ENCODE measurements at regions not wholly inside any gene's neighbourhood (a gene's known extent, or its start where the extent isn't known, plus 50 kb on each side); places are given as distances from the start of the nearest gene placed in this dataset.

DNA sequence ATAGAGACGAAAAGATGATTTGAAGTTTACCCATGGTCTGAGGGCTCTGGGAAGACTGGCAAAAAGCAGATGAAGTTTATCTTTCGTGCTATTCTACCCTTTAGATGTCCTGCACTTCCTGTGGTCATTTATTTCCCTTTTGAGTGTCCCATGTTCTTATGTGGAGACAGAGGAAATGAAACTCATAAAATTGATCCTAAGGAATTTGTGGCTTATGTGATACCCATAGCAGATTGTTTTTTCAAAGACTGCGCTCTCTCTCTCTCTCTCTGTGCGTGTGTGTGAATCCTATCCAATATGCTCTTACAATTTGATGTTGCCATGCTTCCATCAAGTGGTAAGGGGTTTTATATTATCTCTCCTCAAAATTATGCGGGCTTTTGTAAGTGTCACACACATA, 607.5 kb upstream of the DPPA4 start:
- TF ChIP-seq, protein P1, sequence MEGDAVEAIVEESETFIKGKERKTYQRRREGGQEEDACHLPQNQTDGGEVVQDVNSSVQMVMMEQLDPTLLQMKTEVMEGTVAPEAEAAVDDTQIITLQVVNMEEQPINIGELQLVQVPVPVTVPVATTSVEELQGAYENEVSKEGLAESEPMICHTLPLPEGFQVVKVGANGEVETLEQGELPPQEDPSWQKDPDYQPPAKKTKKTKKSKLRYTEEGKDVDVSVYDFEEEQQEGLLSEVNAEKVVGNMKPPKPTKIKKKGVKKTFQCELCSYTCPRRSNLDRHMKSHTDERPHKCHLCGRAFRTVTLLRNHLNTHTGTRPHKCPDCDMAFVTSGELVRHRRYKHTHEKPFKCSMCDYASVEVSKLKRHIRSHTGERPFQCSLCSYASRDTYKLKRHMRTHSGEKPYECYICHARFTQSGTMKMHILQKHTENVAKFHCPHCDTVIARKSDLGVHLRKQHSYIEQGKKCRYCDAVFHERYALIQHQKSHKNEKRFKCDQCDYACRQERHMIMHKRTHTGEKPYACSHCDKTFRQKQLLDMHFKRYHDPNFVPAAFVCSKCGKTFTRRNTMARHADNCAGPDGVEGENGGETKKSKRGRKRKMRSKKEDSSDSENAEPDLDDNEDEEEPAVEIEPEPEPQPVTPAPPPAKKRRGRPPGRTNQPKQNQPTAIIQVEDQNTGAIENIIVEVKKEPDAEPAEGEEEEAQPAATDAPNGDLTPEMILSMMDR (IDR thresholded peaks at IDR 0.05; ENCODE audit: low read depth, low read length, missing control alignments), result no peak
- H3K4me3 ChIP-seq (ENCODE audit: low read depth, low read length), result no peak overlapping the region
- no peak for DNase-seq (ENCODE audit: low read depth)

DNA sequence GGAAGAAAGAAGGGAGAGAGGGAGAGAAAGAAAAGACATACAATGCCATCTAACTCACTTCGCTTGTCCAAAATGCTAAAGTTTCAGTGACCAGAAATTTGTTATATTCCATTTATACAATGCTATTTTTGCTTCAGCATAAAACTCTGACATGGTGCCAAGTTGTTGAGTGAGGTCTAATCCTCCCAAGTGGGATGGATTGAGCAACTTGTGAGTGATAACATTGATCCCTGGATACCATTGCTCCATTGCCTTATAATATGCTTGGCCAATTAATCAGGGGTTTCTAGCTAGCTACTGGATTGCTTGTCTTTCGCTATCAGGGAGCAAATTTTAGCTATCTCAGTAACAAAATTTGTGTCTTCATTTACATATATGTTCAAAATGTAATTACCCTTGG, 615.6 kb upstream of the DPPA4 start:
- no peak for DNase-seq (ENCODE audit: low read depth)
- TF ChIP-seq, protein P1 (IDR thresholded peaks at IDR 0.05; ENCODE audit: low read depth, low read length, missing control alignments), result no peak
- H3K4me3 ChIP-seq (ENCODE audit: low read depth, low read length), result no peak overlapping the region

DNA sequence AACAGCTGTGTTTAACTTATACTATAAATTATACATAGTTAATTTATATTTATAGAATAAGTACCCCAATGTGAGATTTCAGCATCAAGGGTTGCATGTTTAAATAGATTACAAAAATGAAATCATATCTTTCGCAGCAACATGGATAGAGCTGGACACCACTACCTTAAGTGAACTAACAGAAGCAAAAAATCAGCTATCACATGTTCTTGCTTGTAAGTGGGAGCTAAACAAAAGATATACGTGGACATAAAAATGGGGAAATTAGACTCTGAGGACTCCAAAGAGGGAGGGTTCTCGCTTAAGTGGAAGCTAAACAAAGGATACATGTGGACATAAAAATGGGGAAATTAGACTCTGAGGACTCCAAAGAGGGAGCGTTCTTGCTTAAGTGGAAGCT, 626.5 kb upstream of the DPPA4 start:
- H3K4me3 ChIP-seq (ENCODE audit: low read depth, low read length), result no peak overlapping the region
- TF ChIP-seq, protein P1 (IDR thresholded peaks at IDR 0.05; ENCODE audit: low read depth, low read length, missing control alignments), result no peak
- no peak for DNase-seq (ENCODE audit: low read depth)

DNA sequence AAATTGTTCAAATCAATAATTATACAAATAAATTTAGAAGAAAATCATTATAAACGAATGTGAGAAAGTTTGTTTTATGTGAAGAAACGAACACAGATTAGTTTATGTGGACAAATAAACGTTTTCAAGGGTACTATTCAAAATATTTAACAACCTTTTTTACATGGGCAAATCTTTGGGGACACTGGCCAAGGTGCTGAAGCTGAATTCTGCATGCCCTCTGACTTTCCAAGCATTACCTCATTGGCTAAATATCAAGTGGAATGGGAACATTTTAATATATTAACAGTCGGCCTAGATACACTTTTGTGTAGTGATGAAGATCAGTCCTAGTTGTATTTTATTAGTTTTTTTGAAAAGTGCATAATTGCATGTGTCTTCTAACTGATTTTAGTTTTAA, 636.4 kb upstream of the DPPA4 start:
- no peak for DNase-seq (ENCODE audit: low read depth)
- no peak overlapping the region for H3K4me3 ChIP-seq (ENCODE audit: low read depth, low read length)
- TF ChIP-seq, protein P1 (IDR thresholded peaks at IDR 0.05; ENCODE audit: low read depth, low read length, missing control alignments), result no peak

DNA sequence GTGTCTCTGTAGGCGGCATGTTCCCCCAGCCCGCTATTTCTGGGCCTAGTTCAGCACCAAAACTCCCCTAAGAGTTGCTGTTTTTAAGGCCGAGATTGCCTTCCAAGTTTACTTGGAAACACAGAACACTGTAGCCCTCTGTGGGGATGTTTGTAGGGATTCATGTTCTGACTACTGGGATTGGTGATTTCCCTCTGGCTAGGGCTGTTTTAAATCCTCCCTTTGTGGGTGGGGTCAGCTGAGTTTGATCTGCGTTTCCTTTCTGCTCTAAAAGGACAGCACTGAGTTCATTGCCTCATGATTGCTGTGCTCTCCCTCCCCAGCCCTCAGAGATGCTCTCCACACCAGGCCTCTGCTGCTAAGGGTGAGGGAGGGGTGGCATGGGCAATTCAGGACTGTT, 640.6 kb upstream of the DPPA4 start:
- no peak for DNase-seq (ENCODE audit: low read depth)
- H3K4me3 ChIP-seq (ENCODE audit: low read depth, low read length), result no peak overlapping the region
- TF ChIP-seq, protein P1 (IDR thresholded peaks at IDR 0.05; ENCODE audit: low read depth, low read length, missing control alignments), result no peak

DNA sequence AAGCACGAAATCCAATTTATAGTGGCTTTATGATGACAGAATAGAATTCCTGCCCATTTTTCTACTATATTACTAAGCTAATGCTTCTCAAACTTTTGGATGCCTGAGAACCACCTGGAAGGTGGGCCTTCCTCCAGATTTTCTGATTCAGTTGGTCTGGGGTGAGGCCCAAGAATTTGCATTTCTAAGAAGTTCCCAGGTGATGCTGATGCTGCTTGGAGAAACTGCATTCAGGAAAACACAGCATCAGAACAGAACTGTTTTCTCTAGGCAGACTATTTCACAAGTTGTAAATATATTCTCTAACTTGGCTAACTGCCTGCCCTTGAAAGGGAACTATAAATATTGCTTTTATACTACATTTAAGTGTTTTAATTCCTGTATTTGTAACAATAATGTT, 644.9 kb upstream of the DPPA4 start:
- no peak overlapping the region for H3K4me3 ChIP-seq (ENCODE audit: low read depth, low read length)
- DNase-seq (ENCODE audit: low read depth), result no peak

DNA sequence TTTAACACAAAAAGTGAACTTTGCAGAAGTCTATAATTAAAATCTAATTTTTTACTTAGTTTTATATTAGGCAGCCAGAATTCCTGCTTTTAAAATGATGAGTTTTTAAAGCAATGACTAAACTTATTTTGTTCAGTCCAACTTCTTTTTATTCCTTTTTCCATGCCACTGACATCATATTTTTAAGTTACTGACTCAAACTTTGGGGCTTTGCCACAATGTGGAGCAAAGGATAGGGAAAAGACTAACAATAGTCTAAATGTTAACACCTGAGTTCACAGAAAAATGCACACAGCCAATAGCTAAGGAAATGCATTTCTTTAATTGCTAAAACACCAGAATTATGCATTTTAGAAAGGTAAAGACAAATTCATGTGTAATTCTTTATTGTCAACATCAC, 647.6 kb upstream of the DPPA4 start:
- no peak for DNase-seq (ENCODE audit: low read depth)
- no peak overlapping the region for H3K4me3 ChIP-seq (ENCODE audit: low read depth, low read length)
- TF ChIP-seq, protein P1 (IDR thresholded peaks at IDR 0.05; ENCODE audit: low read depth, low read length, missing control alignments), result no peak

More for the DNA sequence above, 644.9 kb upstream of the DPPA4 start:
- TF ChIP-seq, protein P1 (IDR thresholded peaks at IDR 0.05; ENCODE audit: low read depth, low read length, missing control alignments), result no peak

Data from GM12864 (cell line).